NCI-H146 treated with DMSO at 0.1 percent for 48 hours (cell line): ENCODE measurements at regions not wholly inside any gene's neighbourhood (a gene's known extent, or its start where the extent isn't known, plus 50 kb on each side); places are given as distances from the start of the nearest gene placed in this dataset.

Source experiments
- DNase-seq: peaks from one replicate; lab custom pipeline; 2025; ENCODE audit not compliant: unreplicated experiment; lab: John Stamatoyannopoulos, UW

- no peak for DNase-seq
Measured at GRCh38 chr5:53323943-53324642, 156.3 kb upstream of the FST start.

GRCh38 chr5:53326424-53327153 is 153.8 kb upstream of the FST start:
- DNase-seq = no peak

GRCh38 chr5:53327811-53328334 is 152.6 kb upstream of the FST start:
- DNase-seq = no peak

- no peak for DNase-seq
Measured at GRCh38 chr5:53330491-53330890, 149.9 kb upstream of the FST start.

GRCh38 chr5:53331463-53331862 is 149.0 kb upstream of the FST start:
- no peak for DNase-seq

- DNase-seq = no peak
Measured at GRCh38 chr5:53333160-53333559, 147.3 kb upstream of the FST start.

- DNase-seq = no peak
Measured at GRCh38 chr5:53334431-53334941, 145.9 kb upstream of the FST start.

GRCh38 chr5:53335115-53335514 is 145.3 kb upstream of the FST start:
- no peak for DNase-seq

GRCh38 chr5:53337827-53338226 is 142.6 kb upstream of the FST start:
- no peak for DNase-seq

- no peak for DNase-seq
Measured at GRCh38 chr5:53338971-53339370, 141.5 kb upstream of the FST start.

GRCh38 chr5:53339962-53340540 is 140.4 kb upstream of the FST start:
- DNase-seq = no peak

GRCh38 chr5:53340956-53341750 is 139.3 kb upstream of the FST start:
- DNase-seq = no peak

GRCh38 chr5:53342236-53342635 is 138.2 kb upstream of the FST start:
- no peak for DNase-seq

- no peak for DNase-seq
Measured at GRCh38 chr5:53343187-53343586, 137.2 kb upstream of the FST start.

GRCh38 chr5:53350368-53350767 is 130.1 kb upstream of the FST start:
- DNase-seq = no peak

- DNase-seq = no peak
Measured at GRCh38 chr5:53350991-53351770, 129.2 kb upstream of the FST start.

GRCh38 chr5:53355316-53355715 is 125.1 kb upstream of the FST start:
- DNase-seq = no peak

- no peak for DNase-seq
Measured at GRCh38 chr5:53355931-53356330, 124.5 kb upstream of the FST start.

GRCh38 chr5:53357439-53357838 is 123.0 kb upstream of the FST start:
- DNase-seq = no peak

GRCh38 chr5:53358794-53359193 is 121.6 kb upstream of the FST start:
- DNase-seq = no peak
